ENCODE measurements at regions not wholly inside any gene's neighbourhood (a gene's known extent, or its start where the extent isn't known, plus 50 kb on each side); places are given as distances from the start of the nearest gene placed in this dataset.
"Not testable (repeated sequence)": the region's sequence is repeated elsewhere in the genome, so short reads cannot be mapped to it uniquely, and the experiment has no call there.

- no peak for DNase-seq
Observed at GRCh38 chr14:87628129-87628528, 364.9 kb downstream of the GALC start.

GRCh38 chr14:87626266-87626665 is 366.7 kb downstream of the GALC start:
- no peak for DNase-seq

GRCh38 chr14:87623616-87624015 is 369.4 kb downstream of the GALC start:
- no peak for DNase-seq

- DNase-seq: no peak
Observed at GRCh38 chr14:87617079-87617478, 375.9 kb downstream of the GALC start.

- DNase-seq: no peak
Observed at GRCh38 chr14:87615822-87616679, 376.9 kb downstream of the GALC start.

GRCh38 chr14:87615047-87615446 is 377.9 kb downstream of the GALC start:
- DNase-seq: no peak

GRCh38 chr14:87613881-87614280 is 379.1 kb downstream of the GALC start:
- DNase-seq: no peak

GRCh38 chr14:87607056-87607455 is 385.9 kb downstream of the GALC start:
- DNase-seq: not testable (repeated sequence)

GRCh38 chr14:87601036-87601435 is 391.9 kb downstream of the GALC start:
- DNase-seq: no peak

- no peak for DNase-seq
Observed at GRCh38 chr14:87600240-87600639, 392.7 kb downstream of the GALC start.

- DNase-seq: no peak
Observed at GRCh38 chr14:87581298-87581697, 411.7 kb downstream of the GALC start.

GRCh38 chr14:87579036-87579435 is 413.9 kb downstream of the GALC start:
- DNase-seq: no peak

GRCh38 chr14:87575378-87575777 is 417.6 kb downstream of the GALC start:
- no peak for DNase-seq

- DNase-seq: no peak
Observed at GRCh38 chr14:87573591-87573990, 419.4 kb downstream of the GALC start.

GRCh38 chr14:87567618-87568295 is 425.2 kb downstream of the GALC start:
- no peak for DNase-seq

GRCh38 chr14:87566991-87567390 is 426.0 kb downstream of the GALC start:
- DNase-seq: no peak

- no peak for DNase-seq
Observed at GRCh38 chr14:87547536-87547935, 445.4 kb downstream of the GALC start.

GRCh38 chr14:87542288-87542687 is 450.7 kb downstream of the GALC start:
- DNase-seq: no peak

- no peak for DNase-seq
Observed at GRCh38 chr14:87540339-87540738, 452.6 kb downstream of the GALC start.

GRCh38 chr14:87529081-87529480 is 463.9 kb downstream of the GALC start:
- DNase-seq: no peak

- no peak for DNase-seq
Observed at GRCh38 chr14:87526731-87527130, 466.3 kb downstream of the GALC start.

- no peak for DNase-seq
Observed at GRCh38 chr14:87524011-87524410, 469.0 kb downstream of the GALC start.

GRCh38 chr14:87522575-87522974 is 470.4 kb downstream of the GALC start:
- no peak for DNase-seq

- DNase-seq: no peak
Observed at GRCh38 chr14:87508333-87508732, 484.6 kb downstream of the GALC start.
